Esophagus muscularis mucosa (tissue), 3 donors: ENCODE measurements at regions not wholly inside any gene's neighbourhood (a gene's known extent, or its start where the extent isn't known, plus 50 kb on each side); places are given as distances from the start of the nearest gene placed in this dataset.

Source experiments
- POLR2A ChIP-seq: fragments of 450-650 bp; IDR thresholded peaks from one replicate; pipeline ENCODE4 v1.6.1; 2017; ENCODE audit warnings: antibody characterized with exemption, moderate library complexity, mild to moderate bottlenecking, low read depth
- POLR2AphosphoS5 ChIP-seq, 2 donors: sonication (generic); formaldehyde crosslinking; IDR thresholded peaks; one replicate each; pipeline ENCODE4 v1.6.1; 2017; ENCODE audit warnings: antibody characterized with exemption in 2 of 2
- TF ChIP-seq, protein P1 (sequence below), 3 experiments: fragments of 200-600 bp in 2 of 3; fragments of 450-650 bp in 1 of 3; sonication (generic) in 2 of 3; IDR thresholded peaks; one replicate each; pipeline ENCODE4 v1.5.1; 2017 to 2019; ENCODE audit warnings: antibody characterized with exemption in 3 of 3, mild to moderate bottlenecking in 2 of 3, moderate library complexity in 1 of 3

DNA sequence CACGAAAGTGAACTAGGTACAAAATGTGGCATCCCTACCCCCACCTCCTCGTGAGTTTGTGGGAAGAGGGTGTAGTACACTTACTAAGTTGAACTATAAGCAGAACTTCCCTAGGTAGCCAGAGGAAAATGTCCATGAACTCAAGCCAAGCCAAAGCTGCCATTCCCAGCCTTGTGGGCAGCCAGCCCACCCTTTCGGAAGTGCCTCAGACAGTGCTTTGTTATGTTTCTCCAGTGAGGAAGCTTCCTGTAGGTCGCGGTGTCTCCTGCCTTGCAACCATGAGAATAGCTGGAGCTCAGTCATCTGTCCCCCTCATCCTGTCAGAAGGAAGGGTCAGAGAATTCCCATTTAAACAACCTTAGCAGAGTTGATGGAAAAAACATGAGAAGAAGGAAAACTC is 266.9 kb downstream of the DUSP6 start:
- TF ChIP-seq POLR2AphosphoS5 (IDR thresholded peaks at IDR 0.05) (no peak), POLR2A (no peak)
- TF ChIP-seq, protein P1, sequence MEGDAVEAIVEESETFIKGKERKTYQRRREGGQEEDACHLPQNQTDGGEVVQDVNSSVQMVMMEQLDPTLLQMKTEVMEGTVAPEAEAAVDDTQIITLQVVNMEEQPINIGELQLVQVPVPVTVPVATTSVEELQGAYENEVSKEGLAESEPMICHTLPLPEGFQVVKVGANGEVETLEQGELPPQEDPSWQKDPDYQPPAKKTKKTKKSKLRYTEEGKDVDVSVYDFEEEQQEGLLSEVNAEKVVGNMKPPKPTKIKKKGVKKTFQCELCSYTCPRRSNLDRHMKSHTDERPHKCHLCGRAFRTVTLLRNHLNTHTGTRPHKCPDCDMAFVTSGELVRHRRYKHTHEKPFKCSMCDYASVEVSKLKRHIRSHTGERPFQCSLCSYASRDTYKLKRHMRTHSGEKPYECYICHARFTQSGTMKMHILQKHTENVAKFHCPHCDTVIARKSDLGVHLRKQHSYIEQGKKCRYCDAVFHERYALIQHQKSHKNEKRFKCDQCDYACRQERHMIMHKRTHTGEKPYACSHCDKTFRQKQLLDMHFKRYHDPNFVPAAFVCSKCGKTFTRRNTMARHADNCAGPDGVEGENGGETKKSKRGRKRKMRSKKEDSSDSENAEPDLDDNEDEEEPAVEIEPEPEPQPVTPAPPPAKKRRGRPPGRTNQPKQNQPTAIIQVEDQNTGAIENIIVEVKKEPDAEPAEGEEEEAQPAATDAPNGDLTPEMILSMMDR (IDR thresholded peaks at IDR 0.05) = no peak
